Activated CD4-positive, alpha-beta T cell treated with anti-CD3 and anti-CD28 coated beads, Interleukin-2, Interleukin-4, amounts not matched to agents 100 ng/mL and 50 ng/mL, durations not matched to agents 16 hours and 8 hours (primary cell): ENCODE measurements at regions not wholly inside any gene's neighbourhood (a gene's known extent, or its start where the extent isn't known, plus 50 kb on each side); places are given as distances from the start of the nearest gene placed in this dataset.
"Not testable (repeated sequence)": the region's sequence is repeated elsewhere in the genome, so short reads cannot be mapped to it uniquely, and the experiment has no call there.

Source experiments
- DNase-seq: peaks from one replicate; pipeline ENCODE4 v3.0.0-alpha.2; 2020; ENCODE audit warnings: low spot score

GRCh38 chr11:71383461-71383860 lies 64.7 kb downstream of the DHCR7 start:
- no peak for DNase-seq

GRCh38 chr11:71381781-71382505 lies 66.2 kb downstream of the DHCR7 start:
- no peak for DNase-seq

- DNase-seq, result no peak
Measured at GRCh38 chr11:71379701-71380100, 68.5 kb downstream of the DHCR7 start.

GRCh38 chr11:71373791-71374454 lies 74.3 kb downstream of the DHCR7 start:
- no peak for DNase-seq

- no peak for DNase-seq
Measured at GRCh38 chr11:71372693-71373657, 75.2 kb downstream of the DHCR7 start.

- no peak for DNase-seq
Measured at GRCh38 chr11:71371674-71372069, 76.5 kb downstream of the DHCR7 start.

GRCh38 chr11:71370895-71371673 lies 77.1 kb downstream of the DHCR7 start:
- no peak for DNase-seq

GRCh38 chr11:71370020-71370747 lies 78.0 kb downstream of the DHCR7 start:
- no peak for DNase-seq

GRCh38 chr11:71369411-71369810 lies 78.8 kb downstream of the DHCR7 start:
- no peak for DNase-seq

- DNase-seq, result no peak
Measured at GRCh38 chr11:71368966-71369365, 79.2 kb downstream of the DHCR7 start.

GRCh38 chr11:71367756-71368155 lies 80.4 kb downstream of the DHCR7 start:
- no peak for DNase-seq

- DNase-seq, result not testable (repeated sequence)
Measured at GRCh38 chr11:71367276-71367675, 80.9 kb downstream of the DHCR7 start.

GRCh38 chr11:71366076-71366475 lies 82.1 kb downstream of the DHCR7 start:
- no peak for DNase-seq

GRCh38 chr11:71365626-71366025 lies 82.6 kb downstream of the DHCR7 start:
- DNase-seq, result no peak

- DNase-seq, result no peak
Measured at GRCh38 chr11:71364806-71365205, 83.4 kb downstream of the DHCR7 start.

GRCh38 chr11:71364176-71364671 lies 84.0 kb downstream of the DHCR7 start:
- no peak for DNase-seq

GRCh38 chr11:71363721-71364120 lies 84.5 kb downstream of the DHCR7 start:
- no peak for DNase-seq

GRCh38 chr11:71358963-71359567 lies 89.1 kb downstream of the DHCR7 start:
- DNase-seq, result no peak

- no peak for DNase-seq
Measured at GRCh38 chr11:71358122-71358728, 90.0 kb downstream of the DHCR7 start.

GRCh38 chr11:71357414-71357813 lies 90.8 kb downstream of the DHCR7 start:
- no peak for DNase-seq
